Activated CD4-positive, alpha-beta T cell treated with anti-CD3 and anti-CD28 coated beads, Interleukin-2, Interleukin-4, amounts not matched to agents 100 ng/mL and 50 ng/mL, durations not matched to agents 16 hours and 8 hours (primary cell): ENCODE measurements at regions not wholly inside any gene's neighbourhood (a gene's known extent, or its start where the extent isn't known, plus 50 kb on each side); places are given as distances from the start of the nearest gene placed in this dataset.

ENCODE experiments used
- DNase-seq: peaks from one replicate; pipeline ENCODE4 v3.0.0-alpha.2; 2020; ENCODE audit warnings: low spot score

- DNase-seq = no peak
Measured at GRCh38 chr7:424301-424935, 95.2 kb downstream of the PDGFA start.

- DNase-seq = no peak
Measured at GRCh38 chr7:424961-425793, 94.5 kb downstream of the PDGFA start.

GRCh38 chr7:425794-426188 lies 93.9 kb downstream of the PDGFA start:
- DNase-seq = no peak

GRCh38 chr7:426510-426909 lies 93.1 kb downstream of the PDGFA start:
- no peak for DNase-seq

- no peak for DNase-seq
Measured at GRCh38 chr7:427506-428103, 92.0 kb downstream of the PDGFA start.

GRCh38 chr7:428387-428786 lies 91.3 kb downstream of the PDGFA start:
- no peak for DNase-seq

- no peak for DNase-seq
Measured at GRCh38 chr7:428927-429827, 90.5 kb downstream of the PDGFA start.

GRCh38 chr7:429828-430180 lies 89.8 kb downstream of the PDGFA start:
- DNase-seq = no peak

GRCh38 chr7:431041-431440 lies 88.6 kb downstream of the PDGFA start:
- no peak for DNase-seq

GRCh38 chr7:431658-432111 lies 88.0 kb downstream of the PDGFA start:
- DNase-seq = no peak

GRCh38 chr7:432256-432655 lies 87.4 kb downstream of the PDGFA start:
- no peak for DNase-seq

- no peak for DNase-seq
Measured at GRCh38 chr7:432933-433332, 86.7 kb downstream of the PDGFA start.

GRCh38 chr7:433558-433957 lies 86.1 kb downstream of the PDGFA start:
- no peak for DNase-seq

GRCh38 chr7:434891-435629 lies 84.6 kb downstream of the PDGFA start:
- no peak for DNase-seq

GRCh38 chr7:435630-436366 lies 83.8 kb downstream of the PDGFA start:
- no peak for DNase-seq

- no peak for DNase-seq
Measured at GRCh38 chr7:436367-437128, 83.1 kb downstream of the PDGFA start.

- no peak for DNase-seq
Measured at GRCh38 chr7:437329-438251, 82.1 kb downstream of the PDGFA start.

GRCh38 chr7:438361-438760 lies 81.3 kb downstream of the PDGFA start:
- DNase-seq = no peak

GRCh38 chr7:438916-439315 lies 80.7 kb downstream of the PDGFA start:
- DNase-seq = no peak
